NCI-H748 (cell line): ENCODE measurements at regions not wholly inside any gene's neighbourhood (a gene's known extent, or its start where the extent isn't known, plus 50 kb on each side); places are given as distances from the start of the nearest gene placed in this dataset.

Experiments
- DNase-seq: peaks from one replicate; lab custom pipeline; 2025; ENCODE audit not compliant: unreplicated experiment; lab: John Stamatoyannopoulos, UW

- no peak for DNase-seq
Observed at GRCh38 chr2:239883326-239884050, 141.7 kb downstream of the NDUFA10 start.

GRCh38 chr2:239882781-239883180, 142.4 kb downstream of the NDUFA10 start:
- no peak for DNase-seq

GRCh38 chr2:239882331-239882732, 142.8 kb downstream of the NDUFA10 start:
- DNase-seq: peak; percentile 58

GRCh38 chr2:239881561-239882320, 143.4 kb downstream of the NDUFA10 start:
- DNase-seq: no peak

- no peak for DNase-seq
Observed at GRCh38 chr2:239881031-239881471, 144.1 kb downstream of the NDUFA10 start.

- DNase-seq: no peak
Observed at GRCh38 chr2:239880396-239880795, 144.7 kb downstream of the NDUFA10 start.

GRCh38 chr2:239879423-239880084, 145.6 kb downstream of the NDUFA10 start:
- no peak for DNase-seq

GRCh38 chr2:239878686-239879085, 146.5 kb downstream of the NDUFA10 start:
- no peak for DNase-seq

GRCh38 chr2:239876948-239877289, 148.2 kb downstream of the NDUFA10 start:
- no peak for DNase-seq

GRCh38 chr2:239876271-239876947, 148.7 kb downstream of the NDUFA10 start:
- DNase-seq: no peak

- no peak for DNase-seq
Observed at GRCh38 chr2:239874636-239875356, 150.3 kb downstream of the NDUFA10 start.

GRCh38 chr2:239873656-239874635, 151.2 kb downstream of the NDUFA10 start:
- DNase-seq: no peak

- no peak for DNase-seq
Observed at GRCh38 chr2:239871481-239872435, 153.4 kb downstream of the NDUFA10 start.

GRCh38 chr2:239870863-239871262, 154.3 kb downstream of the NDUFA10 start:
- DNase-seq: no peak

- DNase-seq: no peak
Observed at GRCh38 chr2:239870276-239870675, 154.9 kb downstream of the NDUFA10 start.

GRCh38 chr2:239869272-239870155, 155.6 kb downstream of the NDUFA10 start:
- no peak for DNase-seq

- DNase-seq: no peak
Observed at GRCh38 chr2:239868556-239869181, 156.5 kb downstream of the NDUFA10 start.
